IPS-NIHi11 (cell line): ENCODE measurements at regions not wholly inside any gene's neighbourhood (a gene's known extent, or its start where the extent isn't known, plus 50 kb on each side); places are given as distances from the start of the nearest gene placed in this dataset.
"Not testable (repeated sequence)": the region's sequence is repeated elsewhere in the genome, so short reads cannot be mapped to it uniquely, and the experiment has no call there.

Experiments
- DNase-seq: peaks from one replicate; pipeline ENCODE4 v3.0.0; 2012; ENCODE audit warnings: mixed read lengths, low spot score

DNA sequence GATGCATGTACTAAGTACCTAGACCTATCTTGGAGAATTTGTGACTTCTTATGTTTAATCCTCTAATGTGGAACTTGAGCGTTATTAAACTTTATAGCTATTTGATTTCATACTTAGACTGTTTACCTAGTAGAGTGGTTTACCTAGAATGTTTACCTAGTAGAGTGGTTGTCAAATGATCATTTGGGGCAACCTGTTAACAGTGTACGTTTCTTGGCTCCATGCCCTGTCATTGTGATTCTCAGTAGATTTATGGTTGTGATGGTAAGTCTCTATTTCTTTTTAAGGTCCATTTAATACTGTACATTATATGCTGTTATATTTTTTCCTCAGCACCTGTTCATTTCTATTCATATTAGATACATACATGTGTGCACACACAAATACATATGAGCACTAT, 233.0 kb upstream of the MAD2L1 start:
- DNase-seq: no peak

DNA sequence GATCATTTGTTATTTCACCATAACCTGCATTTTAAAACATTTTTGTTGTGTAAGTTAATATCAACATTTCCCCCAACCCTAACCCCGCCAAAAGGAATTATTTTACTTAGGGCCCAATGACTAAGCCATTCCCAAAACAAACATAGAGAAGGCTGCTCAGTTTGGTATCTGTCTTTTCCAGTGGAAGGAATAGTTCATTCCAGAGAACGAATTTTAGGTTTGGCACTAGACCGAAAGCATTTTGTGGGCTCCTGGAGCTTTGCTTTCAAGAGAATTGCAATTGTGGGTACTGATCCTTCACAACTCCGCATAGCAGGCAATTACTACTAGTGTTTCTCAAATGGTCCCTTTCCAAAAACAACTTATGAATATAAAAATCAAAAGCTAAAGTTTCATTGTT, 226.7 kb upstream of the MAD2L1 start:
- no peak for DNase-seq

DNA sequence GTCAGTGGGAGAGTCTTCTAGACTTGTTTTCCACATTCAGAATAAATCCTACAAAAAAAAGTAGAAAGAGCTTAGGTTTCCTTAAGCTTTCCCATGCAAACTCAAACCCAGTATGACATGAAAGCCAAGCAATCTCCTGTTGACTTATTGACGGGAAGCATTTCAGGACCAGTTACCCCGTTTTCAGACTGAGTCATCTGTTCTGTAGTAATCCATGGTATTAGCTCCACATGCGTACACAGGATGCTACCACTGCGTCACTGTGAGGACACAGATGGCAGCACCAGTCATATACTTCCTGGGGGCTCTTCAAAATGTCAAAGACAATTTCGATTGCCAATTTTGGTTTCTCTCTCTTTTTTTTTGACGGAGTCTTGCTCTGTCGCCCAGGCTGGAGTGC, 224.9 kb upstream of the MAD2L1 start:
- no peak for DNase-seq

DNA sequence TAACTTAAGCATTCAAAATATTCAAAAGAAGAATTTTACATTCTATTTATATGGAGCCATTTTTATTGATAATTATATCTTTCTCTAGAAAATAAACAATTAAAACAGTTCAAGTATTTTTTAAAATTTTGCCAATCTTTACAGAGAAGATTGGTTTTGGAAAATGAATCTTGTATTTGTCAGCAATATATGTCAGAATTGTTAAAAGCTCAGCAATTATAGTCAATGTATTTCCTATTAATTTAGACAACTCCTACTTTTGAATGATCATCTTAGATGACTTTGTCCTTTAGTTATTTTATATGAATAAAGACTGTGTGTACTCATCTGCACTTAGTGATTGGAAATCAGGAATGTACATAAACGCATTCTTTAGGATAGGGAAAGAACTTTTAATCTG, 223.9 kb upstream of the MAD2L1 start:
- no peak for DNase-seq

DNA sequence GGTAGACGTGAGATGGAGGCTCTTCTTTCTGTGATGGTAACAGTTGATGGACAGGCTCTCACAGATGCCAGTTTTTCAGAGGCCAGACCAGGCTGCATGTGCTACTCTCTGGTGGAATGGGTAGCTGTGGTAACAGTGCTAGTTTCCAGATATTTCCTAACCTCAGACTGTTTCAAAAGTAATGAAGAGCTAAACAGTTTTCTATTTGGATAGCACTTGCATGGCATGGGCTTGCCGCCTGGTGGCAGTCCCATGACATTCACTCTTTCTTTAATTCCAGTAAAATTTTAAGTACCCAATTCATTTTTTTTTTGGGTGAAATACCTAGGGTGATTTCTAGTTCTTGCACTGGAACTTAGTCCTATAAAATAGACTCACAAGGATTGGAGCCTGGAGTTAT, 220.2 kb upstream of the MAD2L1 start:
- DNase-seq: peak; percentile 6

DNA sequence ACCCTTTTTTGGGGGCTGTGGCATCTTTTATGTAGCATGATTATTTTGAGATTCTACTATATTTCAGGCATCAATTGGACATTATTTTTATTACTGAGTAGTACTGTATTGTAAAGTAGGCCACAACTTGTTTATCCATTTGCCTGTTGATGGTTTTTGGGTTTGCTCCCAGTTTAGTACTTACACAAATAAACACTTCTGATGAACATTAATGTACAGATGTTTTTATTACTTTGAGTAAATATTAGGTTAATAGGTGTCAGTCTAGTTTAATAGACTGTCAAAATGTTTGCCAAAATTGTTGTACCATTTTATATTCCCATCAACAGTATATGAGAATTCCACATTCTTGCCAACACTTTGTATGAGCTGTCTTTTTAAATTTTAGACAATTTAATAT, 214.9 kb upstream of the MAD2L1 start:
- no peak for DNase-seq

DNA sequence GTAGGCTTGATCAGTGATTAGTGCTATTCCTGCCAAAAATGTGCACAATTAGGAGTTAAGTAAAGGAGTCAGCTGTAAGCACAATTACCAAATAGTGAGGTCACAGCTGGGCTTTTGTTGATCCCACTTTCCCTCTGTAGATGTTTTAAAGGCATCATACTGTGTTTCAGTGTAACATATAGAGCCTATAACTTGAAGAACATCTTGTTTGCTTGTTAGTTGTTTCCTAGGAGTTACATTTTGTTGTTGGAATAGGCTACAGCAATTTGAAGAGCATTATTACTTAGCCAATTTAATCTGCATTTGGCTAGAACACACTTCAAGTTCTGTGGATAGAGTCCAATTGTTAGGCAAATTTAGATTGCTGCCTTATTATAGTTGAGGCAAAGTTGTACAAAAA, 210.7 kb upstream of the MAD2L1 start:
- no peak for DNase-seq

- DNase-seq: no peak
Observed at GRCh38 chr4:120266602-120267001, 200.0 kb upstream of the MAD2L1 start.

GRCh38 chr4:120263618-120264017, 197.0 kb upstream of the MAD2L1 start:
- no peak for DNase-seq

GRCh38 chr4:120261117-120261516, 194.5 kb upstream of the MAD2L1 start:
- DNase-seq: no peak

DNA sequence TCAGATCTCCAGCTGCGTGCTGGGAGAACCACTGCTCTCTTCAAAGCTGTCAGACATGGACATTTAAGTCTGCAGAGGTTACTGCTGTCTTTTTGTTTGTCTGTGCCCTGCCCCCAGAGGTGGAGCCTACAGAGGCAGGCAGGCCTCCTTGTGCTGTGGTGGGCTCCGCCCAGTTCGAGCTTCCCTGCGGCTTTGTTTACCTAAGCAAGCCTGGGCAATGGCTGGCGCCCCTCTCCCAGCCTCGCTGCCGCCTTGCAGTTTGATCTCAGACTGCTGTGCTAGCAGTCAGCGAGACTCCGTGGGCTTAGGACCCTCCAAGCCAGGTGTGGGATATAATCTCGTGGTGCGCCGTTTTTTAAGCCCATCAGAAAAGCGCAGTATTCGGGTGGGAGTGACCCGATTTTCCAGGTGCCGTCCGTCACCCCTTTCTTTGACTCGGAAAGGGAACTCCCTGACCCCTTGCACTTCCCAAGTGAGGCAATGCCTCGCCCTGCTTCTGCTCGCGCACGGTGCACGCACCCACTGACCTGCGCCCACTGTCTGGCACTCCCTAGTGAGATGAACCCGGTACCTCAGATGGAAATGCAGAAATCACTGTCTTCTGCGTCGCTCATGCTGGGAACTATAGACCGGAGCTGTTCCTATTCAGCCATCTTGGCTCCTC, 189.6 kb upstream of the MAD2L1 start:
- DNase-seq: not testable (repeated sequence)

DNA sequence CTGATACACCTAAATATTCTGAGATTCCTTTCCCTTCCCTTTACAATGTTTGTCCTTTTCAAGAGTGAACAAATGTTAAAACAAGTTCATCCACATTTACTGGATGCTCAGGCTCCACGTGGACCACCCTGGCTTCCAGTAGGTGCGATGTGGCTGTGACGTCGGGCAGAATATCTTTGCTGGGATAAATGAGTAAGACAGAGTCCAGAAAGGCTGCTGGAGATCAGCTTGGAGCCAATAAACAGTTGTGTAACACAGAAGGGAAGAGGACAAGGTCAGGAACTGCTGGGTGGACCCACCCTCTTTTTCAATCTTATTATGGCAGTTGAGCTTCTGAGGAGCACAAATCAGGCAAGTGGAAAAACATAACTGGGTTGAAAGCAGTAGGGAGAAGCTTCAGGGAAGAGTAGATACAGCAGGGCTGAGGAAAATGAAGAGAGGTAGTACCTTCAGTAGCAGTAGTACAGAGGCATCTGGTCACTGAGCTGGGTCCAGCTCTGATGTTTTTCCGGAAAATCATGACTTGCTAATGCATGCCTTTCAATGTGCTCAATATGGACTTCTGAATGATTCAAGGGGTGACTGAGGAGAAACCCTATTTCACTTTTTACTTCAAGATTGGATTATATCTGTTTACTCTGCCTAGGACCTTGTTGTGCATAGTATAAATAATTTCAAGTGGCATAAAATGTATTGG, 171.8 kb upstream of the MAD2L1 start:
- no peak for DNase-seq

DNA sequence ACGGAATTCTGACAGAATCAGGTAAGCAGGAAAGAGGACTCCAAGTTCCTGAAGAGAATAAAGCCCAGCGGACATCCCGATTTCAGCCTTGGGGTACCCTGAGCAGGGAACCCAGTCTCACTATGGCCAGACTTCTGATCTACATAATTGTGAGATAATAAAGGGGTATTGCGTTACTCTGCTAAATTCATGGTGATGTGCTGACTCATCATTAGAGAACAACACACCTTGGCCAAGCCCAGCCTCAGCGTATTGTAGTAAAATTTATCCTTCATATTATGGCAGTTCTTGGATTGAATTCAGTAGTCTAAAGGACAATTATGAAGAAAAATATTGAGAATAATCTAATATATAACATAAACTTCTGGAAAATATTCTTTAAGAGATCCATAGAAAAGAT, 170.2 kb upstream of the MAD2L1 start:
- no peak for DNase-seq

DNA sequence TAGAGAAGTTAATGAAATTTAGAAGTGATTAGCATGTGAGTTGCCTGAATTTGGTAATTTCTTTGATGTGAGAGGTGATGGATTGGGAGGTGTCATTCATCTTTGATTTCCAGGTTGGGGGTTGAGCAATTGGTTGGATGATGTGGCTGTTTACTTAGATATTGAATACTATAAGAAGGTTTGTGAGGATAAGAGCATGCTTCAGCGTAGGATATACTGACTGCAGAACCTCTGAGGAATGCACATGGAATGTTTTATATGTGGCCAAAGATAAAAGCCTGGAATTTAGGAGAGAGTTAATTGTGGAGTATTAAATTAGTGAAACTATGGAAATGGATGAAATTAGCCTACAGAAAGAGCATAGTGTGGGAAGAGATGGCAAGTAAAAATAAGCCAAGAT, 165.4 kb upstream of the MAD2L1 start:
- no peak for DNase-seq

- DNase-seq: no peak
Observed at GRCh38 chr4:120228086-120228485, 161.4 kb upstream of the MAD2L1 start.

DNA sequence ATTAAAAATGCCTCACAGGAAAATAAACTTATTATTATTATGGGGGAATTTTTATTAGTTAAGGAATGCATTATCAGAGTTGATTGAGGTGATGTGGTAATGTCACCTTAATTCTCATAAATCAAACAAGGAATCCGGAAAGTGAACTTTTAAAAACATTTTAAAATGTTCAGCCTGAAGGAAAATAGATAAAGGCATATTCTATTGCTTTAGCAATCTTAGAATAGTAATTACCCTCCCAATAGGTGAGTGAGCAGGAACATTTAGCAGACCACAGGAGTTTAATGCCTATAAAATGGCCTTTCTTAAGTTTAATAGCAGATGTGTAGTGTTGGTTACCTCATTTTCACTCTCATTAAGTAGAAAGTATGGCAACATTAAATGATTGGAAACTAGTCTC, 160.9 kb upstream of the MAD2L1 start:
- no peak for DNase-seq

- DNase-seq: no peak
Observed at GRCh38 chr4:120225527-120225926, 158.9 kb upstream of the MAD2L1 start.

GRCh38 chr4:120218981-120219380, 152.3 kb upstream of the MAD2L1 start:
- no peak for DNase-seq

DNA sequence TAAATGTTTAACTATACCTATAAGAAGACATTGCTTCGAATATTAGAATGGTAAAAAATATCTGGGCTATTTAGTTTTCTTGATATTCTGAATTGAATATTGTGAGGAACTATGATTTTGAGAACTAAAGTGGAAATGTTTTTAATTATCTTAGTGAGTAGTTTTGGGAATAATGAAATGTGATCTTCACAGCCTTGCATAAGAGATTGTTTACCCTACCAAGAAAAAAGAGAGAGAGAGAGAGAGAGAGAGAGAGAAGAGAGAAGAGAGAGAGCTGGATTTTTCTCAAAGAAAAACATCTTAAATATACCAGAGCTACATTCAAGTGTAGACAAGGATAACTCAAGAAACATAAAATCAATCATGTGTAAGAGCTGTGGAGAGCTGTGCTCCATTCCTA, 148.7 kb upstream of the MAD2L1 start:
- no peak for DNase-seq

- no peak for DNase-seq
Observed at GRCh38 chr4:120211408-120212015, 144.9 kb upstream of the MAD2L1 start.

- DNase-seq: peak; percentile 30
Observed at GRCh38 chr4:120209706-120210105, 143.1 kb upstream of the MAD2L1 start.

DNA sequence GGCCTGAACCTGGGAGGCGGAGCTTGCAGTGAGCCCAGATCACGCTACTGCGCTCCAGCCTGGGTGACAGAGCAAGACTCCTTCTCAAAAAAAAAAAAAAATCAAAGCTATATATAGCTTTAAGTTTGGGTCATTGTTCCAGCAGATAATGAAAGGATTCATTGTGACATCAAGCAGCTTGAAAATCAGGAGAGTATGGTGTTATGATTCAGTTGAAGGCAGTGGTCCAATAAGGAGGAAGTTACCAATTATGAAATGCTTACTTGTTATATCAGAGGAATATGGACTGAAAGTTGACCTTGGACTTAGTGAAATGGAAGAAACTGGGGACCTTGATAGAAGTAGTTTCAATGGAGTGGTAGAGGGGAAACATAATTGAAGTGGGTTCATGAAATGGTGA, 140.4 kb upstream of the MAD2L1 start:
- DNase-seq: no peak

DNA sequence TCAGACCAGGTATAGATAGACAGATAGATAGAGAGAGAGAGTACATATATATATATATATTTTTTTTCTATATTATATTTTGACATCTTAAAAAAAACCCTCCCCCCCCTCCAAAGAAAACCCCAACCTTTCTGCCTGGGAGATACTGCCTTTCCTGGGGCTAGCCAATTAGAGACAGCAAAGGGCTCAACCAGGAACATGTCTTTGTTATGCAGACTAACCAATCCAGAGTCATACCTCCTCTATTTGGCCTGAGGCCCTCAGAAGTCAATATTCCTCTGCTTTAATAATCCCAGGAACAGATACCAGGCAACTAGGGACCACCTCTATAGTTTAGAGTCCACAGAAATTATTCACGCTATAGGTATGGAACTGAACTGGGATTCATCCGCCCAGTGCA, 135.6 kb upstream of the MAD2L1 start:
- DNase-seq: peak; percentile 18
